ENCODE measurements at regions not wholly inside any gene's neighbourhood (a gene's known extent, or its start where the extent isn't known, plus 50 kb on each side); places are given as distances from the start of the nearest gene placed in this dataset.

DNA sequence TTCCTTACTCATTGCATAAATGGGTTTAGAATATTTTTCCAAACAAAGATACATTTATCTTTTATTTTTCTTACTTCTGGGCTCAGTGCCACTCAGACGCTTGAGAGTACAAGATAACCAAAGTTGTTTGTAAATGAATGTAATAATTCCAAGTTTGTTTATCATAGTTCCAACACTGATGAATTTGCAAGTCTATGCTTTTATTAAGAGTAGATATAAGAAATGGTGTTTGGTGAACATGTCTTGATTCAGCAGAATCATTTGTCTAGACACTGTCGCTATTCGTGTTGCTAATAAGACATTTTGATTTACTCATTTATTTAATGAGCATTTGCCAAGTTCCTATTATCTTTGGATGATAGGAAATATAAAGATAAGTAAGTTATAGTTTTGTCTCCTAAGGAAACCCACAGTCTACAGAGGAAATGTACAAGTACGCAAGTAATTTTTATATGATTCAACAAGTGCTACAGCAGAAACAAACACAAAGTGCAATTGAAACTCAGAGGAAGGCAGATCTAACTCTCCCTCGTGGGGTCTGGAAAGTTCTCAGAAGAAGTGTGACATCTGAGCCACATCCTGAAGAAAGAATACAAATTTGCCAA is 132.8 kb upstream of the FSCB start (continued):
- TF ChIP-seq, protein P1, sequence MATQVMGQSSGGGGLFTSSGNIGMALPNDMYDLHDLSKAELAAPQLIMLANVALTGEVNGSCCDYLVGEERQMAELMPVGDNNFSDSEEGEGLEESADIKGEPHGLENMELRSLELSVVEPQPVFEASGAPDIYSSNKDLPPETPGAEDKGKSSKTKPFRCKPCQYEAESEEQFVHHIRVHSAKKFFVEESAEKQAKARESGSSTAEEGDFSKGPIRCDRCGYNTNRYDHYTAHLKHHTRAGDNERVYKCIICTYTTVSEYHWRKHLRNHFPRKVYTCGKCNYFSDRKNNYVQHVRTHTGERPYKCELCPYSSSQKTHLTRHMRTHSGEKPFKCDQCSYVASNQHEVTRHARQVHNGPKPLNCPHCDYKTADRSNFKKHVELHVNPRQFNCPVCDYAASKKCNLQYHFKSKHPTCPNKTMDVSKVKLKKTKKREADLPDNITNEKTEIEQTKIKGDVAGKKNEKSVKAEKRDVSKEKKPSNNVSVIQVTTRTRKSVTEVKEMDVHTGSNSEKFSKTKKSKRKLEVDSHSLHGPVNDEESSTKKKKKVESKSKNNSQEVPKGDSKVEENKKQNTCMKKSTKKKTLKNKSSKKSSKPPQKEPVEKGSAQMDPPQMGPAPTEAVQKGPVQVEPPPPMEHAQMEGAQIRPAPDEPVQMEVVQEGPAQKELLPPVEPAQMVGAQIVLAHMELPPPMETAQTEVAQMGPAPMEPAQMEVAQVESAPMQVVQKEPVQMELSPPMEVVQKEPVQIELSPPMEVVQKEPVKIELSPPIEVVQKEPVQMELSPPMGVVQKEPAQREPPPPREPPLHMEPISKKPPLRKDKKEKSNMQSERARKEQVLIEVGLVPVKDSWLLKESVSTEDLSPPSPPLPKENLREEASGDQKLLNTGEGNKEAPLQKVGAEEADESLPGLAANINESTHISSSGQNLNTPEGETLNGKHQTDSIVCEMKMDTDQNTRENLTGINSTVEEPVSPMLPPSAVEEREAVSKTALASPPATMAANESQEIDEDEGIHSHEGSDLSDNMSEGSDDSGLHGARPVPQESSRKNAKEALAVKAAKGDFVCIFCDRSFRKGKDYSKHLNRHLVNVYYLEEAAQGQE (IDR thresholded peaks at IDR 0.05; ENCODE audit: borderline replicate concordance), result no peak
- TF ChIP-seq, protein P1 (CRISPR knock-in tag; IDR thresholded peaks at IDR 0.05; ENCODE audit: low read depth), result no peak
- TF ChIP-seq L3MBTL2 (IDR thresholded peaks at IDR 0.05) (no peak), SRF (CRISPR knock-in tag; IDR thresholded peaks at IDR 0.05) (no peak), SAP30 (IDR thresholded peaks at IDR 0.05; ENCODE audit: borderline replicate concordance, insufficient read depth, low read depth, low read length, poor library complexity, severe bottlenecking) (no peak), PCBP2 (IDR thresholded peaks at IDR 0.05; ENCODE audit: low read depth, low read length, poor library complexity, severe bottlenecking) (no peak)
- TF ChIP-seq, protein P2, sequence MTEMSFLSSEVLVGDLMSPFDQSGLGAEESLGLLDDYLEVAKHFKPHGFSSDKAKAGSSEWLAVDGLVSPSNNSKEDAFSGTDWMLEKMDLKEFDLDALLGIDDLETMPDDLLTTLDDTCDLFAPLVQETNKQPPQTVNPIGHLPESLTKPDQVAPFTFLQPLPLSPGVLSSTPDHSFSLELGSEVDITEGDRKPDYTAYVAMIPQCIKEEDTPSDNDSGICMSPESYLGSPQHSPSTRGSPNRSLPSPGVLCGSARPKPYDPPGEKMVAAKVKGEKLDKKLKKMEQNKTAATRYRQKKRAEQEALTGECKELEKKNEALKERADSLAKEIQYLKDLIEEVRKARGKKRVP (CRISPR knock-in tag; IDR thresholded peaks at IDR 0.05), result no peak

Measured in K562 (cell line).